Ectodermal cell (in vitro differentiated cells): ENCODE measurements at regions not wholly inside any gene's neighbourhood (a gene's known extent, or its start where the extent isn't known, plus 50 kb on each side); places are given as distances from the start of the nearest gene placed in this dataset.
"Not testable (repeated sequence)": the region's sequence is repeated elsewhere in the genome, so short reads cannot be mapped to it uniquely, and the experiment has no call there.

ENCODE experiments used
- H3K27ac ChIP-seq: 2 replicates; pipeline ENCODE4 v1.7.0; 2013; ENCODE audit warnings: mild to moderate bottlenecking, low read depth, low read length; ENCODE audit not compliant: insufficient read depth, poor library complexity, severe bottlenecking
- H3K27me3 ChIP-seq: 2 replicates; pipeline ENCODE4 v1.7.0; 2013; ENCODE audit warnings: mild to moderate bottlenecking, low read length; ENCODE audit not compliant: insufficient read depth, control insufficient read depth, poor library complexity, severe bottlenecking
- H3K36me3 ChIP-seq: one replicate; pipeline ENCODE4 v1.7.0; 2013; ENCODE audit warnings: low read length; ENCODE audit not compliant: control insufficient read depth, insufficient read depth
- H3K4me1 ChIP-seq: one replicate; pipeline ENCODE4 v1.7.0; 2013; ENCODE audit warnings: low read length; ENCODE audit not compliant: control insufficient read depth, insufficient read depth
- H3K4me3 ChIP-seq: 2 replicates; pipeline ENCODE4 v1.7.0; 2013; ENCODE audit warnings: low read depth, low read length, control low read depth; ENCODE audit not compliant: insufficient read depth
- H3K9me3 ChIP-seq: 2 replicates; pipeline ENCODE4 v1.7.0; 2013; ENCODE audit warnings: mild to moderate bottlenecking, low read length, moderate library complexity; ENCODE audit not compliant: control insufficient read depth
- WGBS, 2 experiments: methylation state at CpG; one replicate each; pipeline ENCODE4 v1.1.7; 2013; ENCODE audit warnings: missing lambda C conversion rate in 2 of 2; 5-methylcytosine and 5-hydroxymethylcytosine counted together

- Histone ChIP-seq H3K36me3 (no peaks in the 10 kb centered on the region), H3K27me3 (no peaks in the 10 kb centered on the region), H3K4me1 (no peaks in the 10 kb centered on the region), H3K27ac (no peak overlapping the region), H3K9me3 (no peaks in the 10 kb centered on the region), H3K4me3 (no peak overlapping the region)
- WGBS, 2 experiments: 83 to 86% methylated on average over 1 of the region's 1 CpG
These were observed 112.3 kb downstream of the MIAT start for GRCh38 chr22:26769663-26770062.

DNA sequence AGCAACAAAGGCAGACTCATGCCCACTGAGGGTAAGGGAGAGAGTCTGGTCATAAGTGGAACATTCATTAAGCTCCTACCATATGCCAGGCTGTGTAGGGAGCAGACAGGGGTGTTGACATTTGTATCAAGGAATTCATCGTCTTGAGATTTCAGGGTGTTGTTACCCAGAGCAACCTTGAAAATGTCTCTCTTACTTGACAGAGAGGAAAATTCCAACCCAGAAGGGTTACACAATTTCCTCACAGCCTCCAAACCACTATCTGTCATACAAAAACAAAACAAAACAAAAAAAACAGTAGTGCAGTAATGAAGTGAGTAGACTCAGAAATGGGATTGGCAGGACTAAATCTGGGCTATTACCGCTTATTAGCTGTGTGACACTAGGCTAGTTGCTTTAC is 113.2 kb downstream of the MIAT start:
- Histone ChIP-seq H3K4me1 (no peaks in the 10 kb centered on the region), H3K27me3 (no peaks in the 10 kb centered on the region), H3K27ac (no peak overlapping the region), H3K9me3 (no peaks in the 10 kb centered on the region), H3K4me3 (no peak overlapping the region), H3K36me3 (no peaks in the 10 kb centered on the region)
- WGBS, 2 experiments: 94 to 98% methylated on average over 2 of the region's 2 CpGs

GRCh38 chr22:26773054-26773453 is 115.7 kb downstream of the MIAT start:
- H3K36me3 ChIP-seq, H3K27ac ChIP-seq, H3K27me3 ChIP-seq, H3K9me3 ChIP-seq, H3K4me3 ChIP-seq, H3K4me1 ChIP-seq: not testable (repeated sequence)
- WGBS, 2 experiments: 95% methylated on average over 7 to 9 of the region's 28 CpGs

GRCh38 chr22:26775394-26775793 is 118.0 kb downstream of the MIAT start:
- Histone ChIP-seq H3K4me1 (peaks cover 6% of the 10 kb centered on the region), H3K27me3 (no peaks in the 10 kb centered on the region), H3K36me3 (no peaks in the 10 kb centered on the region), H3K27ac (no peak overlapping the region), H3K9me3 (no peaks in the 10 kb centered on the region), H3K4me3 (no peak overlapping the region)
- WGBS, 2 experiments: 91 to 93% methylated on average over 3 of the region's 3 CpGs

- H3K36me3 ChIP-seq: no peaks in the 10 kb centered on the region
- no peaks in the 10 kb centered on the region for H3K27me3 ChIP-seq
- no peak overlapping the region for H3K4me3 ChIP-seq
- H3K27ac ChIP-seq: no peak overlapping the region
- peaks cover 11% of the 10 kb centered on the region for H3K4me1 ChIP-seq
- 30 to 42% methylated on average over 5 to 6 of the region's 6 CpGs for WGBS, 2 experiments
- H3K9me3 ChIP-seq: no peaks in the 10 kb centered on the region
These were observed 119.9 kb downstream of the MIAT start for GRCh38 chr22:26777156-26777801.

DNA sequence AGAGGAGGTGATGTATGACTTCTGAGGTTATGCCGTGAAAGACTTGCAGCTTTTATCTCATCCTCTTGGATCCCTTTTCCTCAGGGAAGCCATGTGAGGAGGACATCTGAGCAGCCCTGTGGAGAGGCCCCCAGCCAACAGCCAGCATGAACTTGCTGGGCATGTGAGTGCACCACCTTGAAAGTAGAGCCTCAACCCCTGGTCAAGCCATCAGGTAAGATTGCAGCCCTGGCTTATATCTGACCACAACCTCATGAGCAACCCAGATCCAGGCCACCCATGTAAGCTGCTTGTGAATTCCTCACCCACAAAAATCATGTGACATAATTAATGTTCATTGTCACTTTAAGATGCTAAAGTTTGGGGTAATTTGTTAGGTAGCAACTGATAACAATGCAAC is 121.0 kb downstream of the MIAT start:
- no peak overlapping the region for H3K4me3 ChIP-seq
- H3K4me1 ChIP-seq: peaks cover 11% of the 10 kb centered on the region
- WGBS, 2 experiments: 88 to 95% methylated on average over 1 of the region's 1 CpG
- no peaks in the 10 kb centered on the region for H3K9me3 ChIP-seq
- H3K36me3 ChIP-seq: no peaks in the 10 kb centered on the region
- no peak overlapping the region for H3K27ac ChIP-seq
- H3K27me3 ChIP-seq: peaks cover 5% of the 10 kb centered on the region

DNA sequence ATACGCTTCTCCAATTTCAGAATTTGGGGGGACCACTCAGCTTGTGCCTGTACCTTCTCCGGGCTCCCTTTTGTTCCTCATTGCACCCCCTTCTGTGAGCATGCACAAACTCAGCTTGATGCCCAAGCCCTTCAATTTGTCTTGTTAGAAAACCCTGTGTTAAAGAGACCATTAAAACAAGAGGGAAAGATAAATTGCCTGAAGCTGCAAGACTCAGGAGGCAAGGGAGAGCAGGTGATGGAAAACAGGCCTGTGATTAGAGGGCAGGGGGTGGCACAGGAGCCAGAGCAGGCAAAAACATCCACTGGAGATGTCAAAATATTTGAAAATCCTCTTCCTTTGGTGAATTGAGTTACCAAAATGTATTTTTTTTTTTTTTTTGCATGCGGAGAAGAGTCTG is 121.7 kb downstream of the MIAT start:
- peaks cover 5% of the 10 kb centered on the region for H3K27me3 ChIP-seq
- peaks cover 14% of the 10 kb centered on the region for H3K4me1 ChIP-seq
- no peaks in the 10 kb centered on the region for H3K9me3 ChIP-seq
- H3K36me3 ChIP-seq: no peaks in the 10 kb centered on the region
- no peak overlapping the region for H3K4me3 ChIP-seq
- H3K27ac ChIP-seq: no peak overlapping the region
- 59 to 65% methylated on average over 3 of the region's 3 CpGs for WGBS, 2 experiments

DNA sequence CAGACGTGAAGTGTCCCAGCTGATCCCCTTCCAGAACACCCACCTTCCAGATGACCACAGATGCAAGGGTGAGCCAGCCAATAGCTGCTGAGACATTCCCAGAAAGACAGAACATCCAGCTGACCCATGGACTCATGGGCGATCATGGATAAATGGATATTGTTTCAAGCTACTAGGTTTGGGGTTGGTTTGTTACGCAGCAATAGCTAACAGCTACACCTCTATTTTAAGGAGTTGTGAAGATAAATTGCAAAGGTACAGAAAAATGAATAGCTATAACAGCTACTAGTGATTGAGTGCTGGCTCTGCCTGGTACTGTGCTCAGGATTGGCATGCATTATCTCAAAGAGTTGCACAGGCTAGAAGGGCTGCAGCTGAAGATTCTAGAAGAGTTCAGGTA is 122.5 kb downstream of the MIAT start:
- H3K9me3 ChIP-seq: no peaks in the 10 kb centered on the region
- no peaks in the 10 kb centered on the region for H3K36me3 ChIP-seq
- peaks cover 14% of the 10 kb centered on the region for H3K4me1 ChIP-seq
- whole genome bisulfite sequencing, 2 experiments: 91 to 97% methylated on average over 3 of the region's 3 CpGs
- no peak overlapping the region for H3K4me3 ChIP-seq
- H3K27me3 ChIP-seq: peaks cover 5% of the 10 kb centered on the region
- no peak overlapping the region for H3K27ac ChIP-seq

DNA sequence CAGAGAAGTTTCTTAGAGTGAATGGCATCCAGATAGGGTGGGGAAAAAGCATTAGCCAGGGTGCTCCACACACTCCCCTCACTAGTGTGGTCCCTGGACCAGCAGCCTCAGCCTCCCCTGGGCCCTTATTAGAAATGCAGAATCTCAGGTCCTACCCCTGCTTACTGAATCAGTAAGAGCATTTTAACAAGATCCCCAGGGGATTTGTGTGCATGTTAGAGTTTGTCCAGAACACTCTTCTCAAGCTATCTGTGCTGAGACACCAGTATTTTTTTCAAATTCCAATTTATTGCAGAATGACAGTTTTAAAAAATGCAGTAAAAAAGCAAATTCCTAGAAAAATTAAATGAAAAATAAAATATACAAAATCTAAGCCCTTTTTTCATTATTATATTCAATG is 123.1 kb downstream of the MIAT start:
- no peak overlapping the region for H3K27ac ChIP-seq
- H3K4me3 ChIP-seq: no peak overlapping the region
- H3K4me1 ChIP-seq: peaks cover 14% of the 10 kb centered on the region
- no peaks in the 10 kb centered on the region for H3K36me3 ChIP-seq
- H3K27me3 ChIP-seq: peaks cover 5% of the 10 kb centered on the region
- H3K9me3 ChIP-seq: no peaks in the 10 kb centered on the region

- no peak overlapping the region for H3K27ac ChIP-seq
- H3K27me3 ChIP-seq: peaks cover 5% of the 10 kb centered on the region
- 93 to 95% methylated on average over 2 of the region's 2 CpGs for WGBS, 2 experiments
- no peaks in the 10 kb centered on the region for H3K9me3 ChIP-seq
- H3K36me3 ChIP-seq: no peaks in the 10 kb centered on the region
- no peak overlapping the region for H3K4me3 ChIP-seq
- H3K4me1 ChIP-seq: peaks cover 14% of the 10 kb centered on the region
These were observed 123.7 kb downstream of the MIAT start for GRCh38 chr22:26781062-26781461.

GRCh38 chr22:26781596-26781995 is 124.2 kb downstream of the MIAT start:
- no peaks in the 10 kb centered on the region for H3K36me3 ChIP-seq
- H3K27me3 ChIP-seq: peaks cover 5% of the 10 kb centered on the region
- WGBS, 2 experiments: 68 to 72% methylated on average over 15 of the region's 15 CpGs
- H3K4me3 ChIP-seq: no peak overlapping the region
- H3K4me1 ChIP-seq: peaks cover 14% of the 10 kb centered on the region
- H3K27ac ChIP-seq: no peak overlapping the region
- H3K9me3 ChIP-seq: no peaks in the 10 kb centered on the region
